GF-D8 (cell line): ENCODE measurements at regions not wholly inside any gene's neighbourhood (a gene's known extent, or its start where the extent isn't known, plus 50 kb on each side); places are given as distances from the start of the nearest gene placed in this dataset.

Experiments
- DNase-seq: peaks from one replicate; lab custom pipeline; 2025; lab: John Stamatoyannopoulos, UW

DNA sequence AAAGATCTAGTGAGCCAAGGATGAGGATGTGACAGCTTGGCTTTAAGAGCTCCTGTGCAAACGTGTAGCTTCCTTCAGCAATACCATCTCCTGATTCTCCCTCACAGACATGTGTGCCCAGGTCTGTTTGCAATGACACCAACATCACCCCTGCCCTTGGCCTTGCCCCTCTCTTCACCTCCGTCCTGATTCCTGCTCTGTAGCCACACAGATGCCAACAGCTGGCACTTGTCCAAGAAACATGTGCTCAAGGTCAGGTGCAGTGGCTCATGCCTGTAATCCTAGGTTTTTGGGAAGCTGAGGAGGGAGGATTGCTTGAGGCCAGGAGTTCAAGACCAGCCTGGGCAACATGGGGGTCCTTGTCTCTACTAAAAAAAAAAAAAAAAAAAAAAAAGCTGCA lies 103.8 kb upstream of the CRHR1 start:
- DNase-seq = no peak

DNA sequence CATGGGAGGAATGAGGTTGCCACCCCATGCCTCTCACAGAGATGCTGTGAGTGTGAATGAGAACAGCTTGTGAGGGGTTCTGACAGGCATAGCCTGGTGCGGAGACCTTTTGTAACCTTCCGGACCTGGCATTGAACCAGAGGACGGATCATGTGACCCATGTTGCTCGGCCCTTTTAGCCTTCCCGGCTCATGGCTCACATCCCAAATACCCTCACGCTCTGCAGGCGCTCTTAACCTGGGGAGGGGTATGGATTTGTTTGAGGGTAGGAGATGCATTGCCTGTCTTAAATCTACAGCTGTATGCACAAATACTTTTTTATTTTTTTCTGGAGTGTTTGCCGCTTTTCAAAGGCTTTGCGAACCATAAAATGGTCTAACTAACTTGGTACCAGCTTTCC lies 102.4 kb upstream of the CRHR1 start:
- no peak for DNase-seq

DNA sequence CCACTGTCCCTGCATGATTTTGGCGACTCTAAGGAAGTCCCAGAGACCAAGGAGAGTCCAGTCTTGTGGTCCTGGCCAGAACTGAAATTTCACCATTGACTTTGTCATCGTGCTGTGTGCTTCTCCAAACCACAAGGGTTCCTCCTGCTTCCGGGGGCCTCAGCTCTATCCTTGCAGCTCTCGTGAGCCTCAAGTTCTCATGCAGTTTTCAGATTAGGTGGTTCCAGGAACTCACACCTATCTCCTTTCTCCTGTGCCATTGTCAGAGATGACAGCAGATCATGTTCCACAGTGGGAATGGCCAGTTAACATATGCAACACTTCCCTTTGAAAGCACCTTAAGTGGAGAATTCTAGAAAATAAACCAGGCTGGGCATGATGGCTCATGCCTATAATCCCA lies 97.9 kb upstream of the CRHR1 start:
- no peak for DNase-seq

- no peak for DNase-seq
Observed at GRCh38 chr17:45687594-45687993, 96.5 kb upstream of the CRHR1 start.

DNA sequence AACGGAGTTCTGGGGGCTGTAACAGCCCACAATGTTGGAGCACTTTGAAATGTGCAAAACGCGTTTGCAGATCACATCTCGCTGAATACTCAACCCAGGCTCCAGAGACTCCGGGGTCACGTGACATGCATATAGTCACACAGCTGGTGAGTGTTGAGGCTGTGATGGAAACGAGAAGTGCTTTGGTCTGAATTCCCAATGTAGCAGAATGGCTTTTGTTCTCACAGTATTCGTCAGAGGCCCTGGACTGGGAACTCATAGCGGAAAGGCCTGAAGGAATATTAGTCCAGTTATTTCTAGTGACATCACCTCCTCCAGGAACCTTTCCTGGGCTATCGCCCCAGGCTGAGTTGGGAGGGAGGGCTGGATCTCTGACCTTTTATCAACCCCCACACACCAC lies 95.8 kb upstream of the CRHR1 start:
- no peak for DNase-seq

DNA sequence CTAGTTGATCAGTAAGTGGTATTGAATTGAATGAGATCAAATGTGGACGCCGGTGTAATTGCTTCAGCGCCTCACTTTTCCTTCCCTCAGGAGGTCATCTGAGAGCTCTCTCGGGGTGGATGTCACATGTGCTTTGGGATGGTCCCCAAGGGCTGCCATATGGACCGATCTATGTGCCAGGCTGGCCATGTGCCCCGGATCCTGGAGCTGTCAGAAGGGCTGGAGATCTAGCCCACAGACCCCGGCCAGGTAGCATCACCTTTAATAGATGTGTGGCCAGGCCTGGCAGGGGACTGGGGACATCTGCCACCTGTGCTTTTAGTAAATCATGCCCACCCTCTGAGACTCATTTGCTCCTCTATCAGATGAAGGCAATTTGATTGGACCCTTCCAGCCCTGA lies 95.3 kb upstream of the CRHR1 start:
- no peak for DNase-seq

DNA sequence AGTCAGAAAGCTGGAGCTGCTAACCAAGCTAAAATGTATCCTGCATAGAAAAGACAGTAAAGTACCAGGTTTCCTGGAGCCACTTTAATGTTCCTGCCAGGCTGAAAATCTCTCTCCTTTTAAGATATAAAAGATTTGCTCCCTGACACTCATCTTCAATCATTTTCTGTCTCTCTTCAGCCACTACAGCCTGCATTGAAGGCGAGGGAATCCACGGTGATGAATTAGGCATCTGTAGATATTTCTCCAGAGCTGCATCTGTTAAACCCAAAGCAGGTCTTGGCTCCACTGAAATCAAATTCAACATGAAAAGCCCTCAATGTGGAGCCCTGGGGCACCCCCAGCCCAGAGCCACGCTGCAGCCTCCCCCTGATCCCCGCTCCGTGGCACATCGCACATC lies 94.7 kb upstream of the CRHR1 start:
- no peak for DNase-seq

- DNase-seq = no peak
Observed at GRCh38 chr17:45690625-45691275, 93.4 kb upstream of the CRHR1 start.

- DNase-seq = no peak
Observed at GRCh38 chr17:45692661-45693060, 91.5 kb upstream of the CRHR1 start.

DNA sequence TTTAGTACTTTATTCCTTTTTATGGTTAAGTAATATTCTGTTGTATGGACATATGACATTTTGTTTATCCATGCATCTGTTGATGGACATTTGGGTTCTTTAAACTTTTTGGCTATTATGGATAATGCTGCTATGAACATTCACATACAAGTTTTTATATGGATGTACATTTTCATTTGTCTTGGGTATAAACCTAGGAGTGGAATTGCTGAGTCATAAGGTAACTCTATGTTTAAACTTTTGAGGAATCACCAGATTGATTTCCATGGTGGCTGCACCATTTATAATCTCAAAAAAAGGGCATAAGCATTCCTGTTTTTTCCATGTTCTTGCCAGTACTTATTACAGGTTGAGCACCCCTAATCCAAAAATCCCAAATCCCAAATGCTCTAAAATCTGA lies 90.3 kb upstream of the CRHR1 start:
- no peak for DNase-seq

DNA sequence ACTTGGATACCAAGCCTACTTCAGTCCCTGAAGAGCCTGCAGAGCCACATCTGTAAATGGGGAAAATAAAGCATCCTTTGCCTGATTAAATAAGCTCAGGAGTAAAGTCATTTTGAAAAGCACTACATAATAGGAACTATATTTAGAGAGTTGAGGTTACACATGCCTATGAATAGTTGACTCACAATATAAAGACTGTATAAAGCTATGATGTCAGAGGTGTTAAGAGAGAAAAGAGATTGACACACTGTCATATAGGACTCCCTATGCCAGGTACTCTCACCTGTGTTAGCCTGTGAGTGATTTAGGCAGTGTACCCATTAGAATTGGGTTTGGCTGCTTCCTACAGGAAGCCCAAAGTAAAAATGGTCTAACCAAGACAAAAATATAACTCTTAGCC lies 87.7 kb upstream of the CRHR1 start:
- DNase-seq = no peak

GRCh38 chr17:45697076-45697475 lies 87.0 kb upstream of the CRHR1 start:
- DNase-seq = no peak

GRCh38 chr17:45700171-45701090 lies 83.7 kb upstream of the CRHR1 start:
- DNase-seq = no peak

- no peak for DNase-seq
Observed at GRCh38 chr17:45702666-45703266, 81.4 kb upstream of the CRHR1 start.

GRCh38 chr17:45703348-45703747 lies 80.8 kb upstream of the CRHR1 start:
- DNase-seq = no peak

GRCh38 chr17:45703806-45704205 lies 80.3 kb upstream of the CRHR1 start:
- DNase-seq = no peak

DNA sequence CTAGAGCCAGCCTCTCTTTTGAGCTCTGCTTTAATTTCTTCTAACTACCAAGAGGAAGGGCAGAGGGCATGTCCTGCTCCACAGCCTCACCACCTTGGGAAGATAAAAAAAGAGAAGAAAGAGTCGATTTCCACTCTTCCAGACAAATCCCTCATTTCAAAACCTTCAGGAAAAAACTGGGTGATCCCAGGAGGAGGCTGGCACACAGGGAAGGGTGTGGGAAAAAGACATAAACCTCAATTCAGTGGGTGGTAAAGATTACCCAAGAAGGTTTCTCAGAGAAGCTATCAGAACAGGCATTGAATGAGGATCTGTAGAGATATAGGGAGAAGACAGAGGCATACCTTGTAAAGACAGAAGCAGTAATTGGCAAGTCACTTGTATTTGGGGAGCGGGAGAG lies 79.9 kb upstream of the CRHR1 start:
- DNase-seq = no peak

- DNase-seq = no peak
Observed at GRCh38 chr17:45705123-45706009, 78.8 kb upstream of the CRHR1 start.

GRCh38 chr17:45706033-45706432 lies 78.1 kb upstream of the CRHR1 start:
- DNase-seq = no peak

DNA sequence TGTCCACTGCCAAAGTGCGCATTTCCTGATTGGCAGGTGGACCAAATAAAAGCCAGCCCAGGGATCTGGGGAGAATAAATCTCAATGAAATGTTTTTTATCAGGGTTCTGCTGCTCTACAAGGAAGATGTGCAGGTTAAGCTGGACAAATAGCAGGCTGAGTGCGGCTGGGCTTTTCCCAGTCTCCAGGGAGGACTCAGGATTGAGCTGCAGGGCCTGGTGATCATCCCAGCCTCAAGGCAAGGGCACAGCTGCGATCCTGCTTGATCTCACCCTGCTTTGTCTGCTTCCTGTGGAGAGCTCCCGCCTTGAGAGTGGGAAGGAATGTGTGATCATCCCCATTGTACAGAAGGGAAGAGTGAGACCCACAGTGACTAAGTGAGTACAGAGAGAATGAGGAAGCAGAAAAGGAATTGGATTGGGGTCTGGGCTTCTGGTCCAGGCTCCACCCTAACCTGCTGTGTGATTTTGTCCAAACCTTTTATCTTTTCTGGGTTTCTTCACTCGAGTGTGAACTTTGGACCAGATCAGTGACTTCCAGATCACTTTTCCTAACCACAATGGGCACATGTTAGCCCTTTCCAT lies 75.3 kb upstream of the CRHR1 start:
- DNase-seq = no peak

- DNase-seq = no peak
Observed at GRCh38 chr17:45709728-45710288, 74.3 kb upstream of the CRHR1 start.
